ENCODE measurements at regions not wholly inside any gene's neighbourhood (a gene's known extent, or its start where the extent isn't known, plus 50 kb on each side); places are given as distances from the start of the nearest gene placed in this dataset.

- no peak for DNase-seq (ENCODE audit: insufficient read length)
- TF ChIP-seq POLR2A (IDR thresholded peaks at IDR 0.05; ENCODE audit: low read depth, low read length), result no peak
- no peak for TF ChIP-seq TAF1 (IDR thresholded peaks at IDR 0.05; ENCODE audit: borderline replicate concordance, low read depth, low read length)
- TF ChIP-seq POLR2AphosphoS5 (IDR thresholded peaks at IDR 0.05; ENCODE audit: low read depth, low read length), result no peak
- no peak for FAIRE-seq
These were observed 89.2 kb upstream of the BHLHE23 start for GRCh38 chr20:63095718-63096654.

GRCh38 chr20:63094767-63095499 is 88.2 kb upstream of the BHLHE23 start:
- no peak for FAIRE-seq
- TF ChIP-seq POLR2A (IDR thresholded peaks at IDR 0.05; ENCODE audit: low read depth, low read length) (no peak), TAF1 (IDR thresholded peaks at IDR 0.05; ENCODE audit: borderline replicate concordance, low read depth, low read length) (no peak), POLR2AphosphoS5 (IDR thresholded peaks at IDR 0.05; ENCODE audit: low read depth, low read length) (no peak)
- DNase-seq (ENCODE audit: insufficient read length), result no peak

GRCh38 chr20:63093966-63094766 is 87.4 kb upstream of the BHLHE23 start:
- FAIRE-seq, result no peak
- no peak for DNase-seq (ENCODE audit: insufficient read length)
- TF ChIP-seq TAF1 (IDR thresholded peaks at IDR 0.05; ENCODE audit: borderline replicate concordance, low read depth, low read length), result no peak
- no peak for TF ChIP-seq POLR2AphosphoS5 (IDR thresholded peaks at IDR 0.05; ENCODE audit: low read depth, low read length)
- no peak for TF ChIP-seq POLR2A (IDR thresholded peaks at IDR 0.05; ENCODE audit: low read depth, low read length)

GRCh38 chr20:63092660-63093215 is 86.0 kb upstream of the BHLHE23 start:
- FAIRE-seq (no peak), DNase-seq (ENCODE audit: insufficient read length) (no peak)
- TF ChIP-seq POLR2A (IDR thresholded peaks at IDR 0.05; ENCODE audit: low read depth, low read length) (no peak), POLR2AphosphoS5 (IDR thresholded peaks at IDR 0.05; ENCODE audit: low read depth, low read length) (no peak)

- no peak for FAIRE-seq
- TF ChIP-seq POLR2AphosphoS5 (IDR thresholded peaks at IDR 0.05; ENCODE audit: low read depth, low read length), result no peak
- TF ChIP-seq POLR2A (IDR thresholded peaks at IDR 0.05; ENCODE audit: low read depth, low read length), result no peak
- TF ChIP-seq TAF1 (IDR thresholded peaks at IDR 0.05; ENCODE audit: borderline replicate concordance, low read depth, low read length), result no peak
- DNase-seq (ENCODE audit: insufficient read length), result no peak
These were observed 85.3 kb upstream of the BHLHE23 start for GRCh38 chr20:63091901-63092659.

GRCh38 chr20:63090682-63091571 is 84.2 kb upstream of the BHLHE23 start:
- FAIRE-seq (no peak), DNase-seq (ENCODE audit: insufficient read length) (no peak)
- no peak for TF ChIP-seq POLR2AphosphoS5 (IDR thresholded peaks at IDR 0.05; ENCODE audit: low read depth, low read length)
- no peak for TF ChIP-seq POLR2A (IDR thresholded peaks at IDR 0.05; ENCODE audit: low read depth, low read length)
- no peak for TF ChIP-seq TAF1 (IDR thresholded peaks at IDR 0.05; ENCODE audit: borderline replicate concordance, low read depth, low read length)

GRCh38 chr20:63090052-63090451 is 83.3 kb upstream of the BHLHE23 start:
- no peak for DNase-seq (ENCODE audit: insufficient read length)
- TF ChIP-seq TAF1 (IDR thresholded peaks at IDR 0.05; ENCODE audit: borderline replicate concordance, low read depth, low read length) (no peak), POLR2AphosphoS5 (IDR thresholded peaks at IDR 0.05; ENCODE audit: low read depth, low read length) (no peak), POLR2A (IDR thresholded peaks at IDR 0.05; ENCODE audit: low read depth, low read length) (no peak)
- FAIRE-seq, result no peak

- no peak for DNase-seq (ENCODE audit: insufficient read length)
- no peak for FAIRE-seq
- TF ChIP-seq POLR2A (IDR thresholded peaks at IDR 0.05; ENCODE audit: low read depth, low read length) (no peak), POLR2AphosphoS5 (IDR thresholded peaks at IDR 0.05; ENCODE audit: low read depth, low read length) (no peak), TAF1 (IDR thresholded peaks at IDR 0.05; ENCODE audit: borderline replicate concordance, low read depth, low read length) (no peak)
These were observed 82.5 kb upstream of the BHLHE23 start for GRCh38 chr20:63089051-63089907.
